ENCODE measurements at regions not wholly inside any gene's neighbourhood (a gene's known extent, or its start where the extent isn't known, plus 50 kb on each side); places are given as distances from the start of the nearest gene placed in this dataset.

- no peak overlapping the region for H2AFZ ChIP-seq (ENCODE audit: low read depth)
- CTCF ChIA-PET: interaction anchor here (1.1 kb wide), 1 partner anchor 44 kb away, joined by 3 read pairs; no protein-coding TSS in a partner anchor
Measured at GRCh38 chr14:104267895-104268294, 129.5 kb downstream of the KIF26A start.

More at GRCh38 chr14:104267895-104268294, 129.5 kb downstream of the KIF26A start:
- TF ChIP-seq MEF2A (IDR thresholded peaks at IDR 0.05; ENCODE audit: borderline replicate concordance, low read depth) (no peak), RAD21 (IDR thresholded peaks at IDR 0.05; ENCODE audit: low read length) (no peak), EZH2phosphoT487 (IDR thresholded peaks at IDR 0.05; ENCODE audit: borderline replicate concordance, low read depth) (no peak), CHD2 (IDR thresholded peaks at IDR 0.05; ENCODE audit: low read length, partially characterized antibody) (no peak), SIN3A (IDR thresholded peaks at IDR 0.05; ENCODE audit: borderline replicate concordance, low read depth, low read length) (no peak), ELF1 (IDR thresholded peaks at IDR 0.05) (no peak), EP300 (IDR thresholded peaks at IDR 0.05; ENCODE audit: borderline replicate concordance in 1 of 2, low read depth in 1 of 2, low read length in 1 of 2) (no peak), CTCF (IDR thresholded peaks at IDR 0.05) (no peak), SMC3 (IDR thresholded peaks at IDR 0.05; ENCODE audit: low read depth, low read length) (no peak), TEAD4 (IDR thresholded peaks at IDR 0.05; ENCODE audit: borderline replicate concordance, insufficient read depth) (no peak), RXRA (IDR thresholded peaks at IDR 0.05; ENCODE audit: borderline replicate concordance, low read depth) (no peak), USF2 (IDR thresholded peaks at IDR 0.05; ENCODE audit: borderline replicate concordance, low read depth, low read length) (no peak), NRF1 (IDR thresholded peaks at IDR 0.05; ENCODE audit: low read depth, low read length) (no peak), YY1 (IDR thresholded peaks at IDR 0.05; ENCODE audit: low read depth) (no peak), IRF3 (IDR thresholded peaks at IDR 0.05; ENCODE audit: low read depth, low read length) (no peak)
- TF ChIP-seq, protein P1, sequence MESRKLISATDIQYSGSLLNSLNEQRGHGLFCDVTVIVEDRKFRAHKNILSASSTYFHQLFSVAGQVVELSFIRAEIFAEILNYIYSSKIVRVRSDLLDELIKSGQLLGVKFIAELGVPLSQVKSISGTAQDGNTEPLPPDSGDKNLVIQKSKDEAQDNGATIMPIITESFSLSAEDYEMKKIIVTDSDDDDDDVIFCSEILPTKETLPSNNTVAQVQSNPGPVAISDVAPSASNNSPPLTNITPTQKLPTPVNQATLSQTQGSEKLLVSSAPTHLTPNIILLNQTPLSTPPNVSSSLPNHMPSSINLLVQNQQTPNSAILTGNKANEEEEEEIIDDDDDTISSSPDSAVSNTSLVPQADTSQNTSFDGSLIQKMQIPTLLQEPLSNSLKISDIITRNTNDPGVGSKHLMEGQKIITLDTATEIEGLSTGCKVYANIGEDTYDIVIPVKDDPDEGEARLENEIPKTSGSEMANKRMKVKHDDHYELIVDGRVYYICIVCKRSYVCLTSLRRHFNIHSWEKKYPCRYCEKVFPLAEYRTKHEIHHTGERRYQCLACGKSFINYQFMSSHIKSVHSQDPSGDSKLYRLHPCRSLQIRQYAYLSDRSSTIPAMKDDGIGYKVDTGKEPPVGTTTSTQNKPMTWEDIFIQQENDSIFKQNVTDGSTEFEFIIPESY (IDR thresholded peaks at IDR 0.05; ENCODE audit: borderline replicate concordance, low read depth): no peak
- TF ChIP-seq, protein P2, sequence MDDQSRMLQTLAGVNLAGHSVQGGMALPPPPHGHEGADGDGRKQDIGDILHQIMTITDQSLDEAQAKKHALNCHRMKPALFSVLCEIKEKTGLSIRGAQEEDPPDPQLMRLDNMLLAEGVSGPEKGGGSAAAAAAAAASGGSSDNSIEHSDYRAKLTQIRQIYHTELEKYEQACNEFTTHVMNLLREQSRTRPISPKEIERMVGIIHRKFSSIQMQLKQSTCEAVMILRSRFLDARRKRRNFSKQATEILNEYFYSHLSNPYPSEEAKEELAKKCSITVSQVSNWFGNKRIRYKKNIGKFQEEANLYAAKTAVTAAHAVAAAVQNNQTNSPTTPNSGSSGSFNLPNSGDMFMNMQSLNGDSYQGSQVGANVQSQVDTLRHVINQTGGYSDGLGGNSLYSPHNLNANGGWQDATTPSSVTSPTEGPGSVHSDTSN (IDR thresholded peaks at IDR 0.05): no peak
- no peaks in the 10 kb centered on the region for H3K79me2 ChIP-seq (ENCODE audit: insufficient read depth)
- H3K4me3 ChIP-seq (ENCODE audit: low read depth in 2 of 2, low read length in 1 of 2): no peak overlapping the region
- WGBS (ENCODE audit: low lambda C conversion rate): 73% methylated on average over 16 of the region's 18 CpGs
- no peaks in the 10 kb centered on the region for H3K36me3 ChIP-seq (replicated peaks in 1 of 2; ENCODE audit: control insufficient read depth in 1 of 2, insufficient read depth in 2 of 2, low read length in 1 of 2)
- H3K9ac ChIP-seq: no peak overlapping the region
- H3K4me1 ChIP-seq (ENCODE audit: control insufficient read depth in 1 of 2, insufficient read depth in 2 of 2, low read depth in 1 of 2, low read length in 1 of 2): no peaks in the 10 kb centered on the region; a peak in 1 of 4 replicates
- DNase-seq: no peak
- no peaks in the 10 kb centered on the region for H3K9me3 ChIP-seq
- no peaks in the 10 kb centered on the region for H4K20me1 ChIP-seq (ENCODE audit: insufficient read depth)
- POLR2A ChIA-PET: interaction anchor here (0.5 kb wide), 1 partner anchor 109 kb away, joined by 3 read pairs; no protein-coding TSS in a partner anchor
- H3F3A ChIP-seq (replicated peaks; ENCODE audit: insufficient read depth): no peaks in the 10 kb centered on the region
- H3K27ac ChIP-seq (ENCODE audit: low read depth in 2 of 2, low read length in 1 of 2): no peak overlapping the region
- H3K4me2 ChIP-seq: no peak overlapping the region
- H3K27me3 ChIP-seq (ENCODE audit: insufficient read depth): no peaks in the 10 kb centered on the region
- no peaks in the 10 kb centered on the region for H3K9me2 ChIP-seq

Measured in SK-N-SH (cell line).